H7 (cell line): ENCODE measurements at regions not wholly inside any gene's neighbourhood (a gene's known extent, or its start where the extent isn't known, plus 50 kb on each side); places are given as distances from the start of the nearest gene placed in this dataset.

Experiments
- DNase-seq: peaks from one replicate; pipeline ENCODE4 v3.0.0; 2012
- H3K27me3 ChIP-seq: 2 replicates; pipeline ENCODE4 v1.6.0; 2011; ENCODE audit warnings: mild to moderate bottlenecking, low read length; ENCODE audit not compliant: control insufficient read depth, insufficient read depth
- H3K36me3 ChIP-seq: replicated peaks from 2 replicates; pipeline ENCODE4 v1.5.1; 2011; ENCODE audit warnings: low read length; ENCODE audit not compliant: control insufficient read depth, insufficient read depth
- H3K4me3 ChIP-seq: 2 replicates; pipeline ENCODE4 v1.5.1; 2011; ENCODE audit warnings: low read depth, mild to moderate bottlenecking, control low read depth, low read length, moderate library complexity; ENCODE audit not compliant: insufficient read depth

- H3K27me3 ChIP-seq: no peaks in the 10 kb centered on the region
- no peaks in the 10 kb centered on the region for H3K36me3 ChIP-seq
- H3K4me3 ChIP-seq: no peak overlapping the region
- no peak for DNase-seq
These were observed 93.6 kb upstream of the DYNLRB2 start for GRCh38 chr16:80447241-80447640.

GRCh38 chr16:80442779-80443178 lies 98.0 kb upstream of the DYNLRB2 start:
- no peak overlapping the region for H3K4me3 ChIP-seq

GRCh38 chr16:80441935-80442334 lies 98.9 kb upstream of the DYNLRB2 start:
- no peaks in the 10 kb centered on the region for H3K36me3 ChIP-seq
- H3K27me3 ChIP-seq: no peaks in the 10 kb centered on the region
- DNase-seq: no peak
- H3K4me3 ChIP-seq: no peak overlapping the region

More at GRCh38 chr16:80442779-80443178, 98.0 kb upstream of the DYNLRB2 start:
- DNase-seq: no peak
- Histone ChIP-seq H3K27me3 (no peaks in the 10 kb centered on the region), H3K36me3 (no peaks in the 10 kb centered on the region)

GRCh38 chr16:80440667-80441066 lies 100.1 kb upstream of the DYNLRB2 start:
- no peak overlapping the region for H3K4me3 ChIP-seq
- no peaks in the 10 kb centered on the region for H3K27me3 ChIP-seq
- H3K36me3 ChIP-seq: no peaks in the 10 kb centered on the region
- no peak for DNase-seq

GRCh38 chr16:80437707-80438106 lies 103.1 kb upstream of the DYNLRB2 start:
- DNase-seq: peak; percentile 41
- Histone ChIP-seq H3K4me3 (no peak overlapping the region), H3K36me3 (no peaks in the 10 kb centered on the region), H3K27me3 (no peaks in the 10 kb centered on the region)

- Histone ChIP-seq H3K4me3 (no peak overlapping the region), H3K27me3 (no peaks in the 10 kb centered on the region)
These were observed 104.3 kb upstream of the DYNLRB2 start for GRCh38 chr16:80436510-80436909.

GRCh38 chr16:80433623-80434022 lies 107.2 kb upstream of the DYNLRB2 start:
- Histone ChIP-seq H3K4me3 (no peak overlapping the region), H3K27me3 (no peaks in the 10 kb centered on the region), H3K36me3 (no peaks in the 10 kb centered on the region)
- no peak for DNase-seq

More at GRCh38 chr16:80436510-80436909, 104.3 kb upstream of the DYNLRB2 start:
- DNase-seq: no peak
- H3K36me3 ChIP-seq: no peaks in the 10 kb centered on the region

- Histone ChIP-seq H3K27me3 (no peaks in the 10 kb centered on the region), H3K36me3 (no peaks in the 10 kb centered on the region), H3K4me3 (no peak overlapping the region)
- no peak for DNase-seq
These were observed 113.0 kb upstream of the DYNLRB2 start for GRCh38 chr16:80427795-80428194.

GRCh38 chr16:80418517-80419355 lies 122.1 kb upstream of the DYNLRB2 start:
- no peaks in the 10 kb centered on the region for H3K36me3 ChIP-seq

GRCh38 chr16:80417706-80418271 lies 123.0 kb upstream of the DYNLRB2 start:
- Histone ChIP-seq H3K36me3 (no peaks in the 10 kb centered on the region), H3K4me3 (no peak overlapping the region)
- no peak for DNase-seq

More at GRCh38 chr16:80418517-80419355, 122.1 kb upstream of the DYNLRB2 start:
- DNase-seq: no peak
- H3K4me3 ChIP-seq: no peak overlapping the region
- H3K27me3 ChIP-seq: no peaks in the 10 kb centered on the region

GRCh38 chr16:80408014-80408413 lies 132.8 kb upstream of the DYNLRB2 start:
- Histone ChIP-seq H3K4me3 (no peak overlapping the region), H3K36me3 (no peaks in the 10 kb centered on the region), H3K27me3 (no peaks in the 10 kb centered on the region)
- no peak for DNase-seq

More at GRCh38 chr16:80417706-80418271, 123.0 kb upstream of the DYNLRB2 start:
- H3K27me3 ChIP-seq: no peaks in the 10 kb centered on the region

- Histone ChIP-seq H3K27me3 (no peaks in the 10 kb centered on the region), H3K4me3 (no peak overlapping the region)
These were observed 133.4 kb upstream of the DYNLRB2 start for GRCh38 chr16:80407265-80407987.

GRCh38 chr16:80404847-80405246 lies 135.9 kb upstream of the DYNLRB2 start:
- H3K36me3 ChIP-seq: no peaks in the 10 kb centered on the region
- no peaks in the 10 kb centered on the region for H3K27me3 ChIP-seq
- H3K4me3 ChIP-seq: no peak overlapping the region
- no peak for DNase-seq

More at GRCh38 chr16:80407265-80407987, 133.4 kb upstream of the DYNLRB2 start:
- no peak for DNase-seq
- no peaks in the 10 kb centered on the region for H3K36me3 ChIP-seq

GRCh38 chr16:80403894-80404293 lies 136.9 kb upstream of the DYNLRB2 start:
- Histone ChIP-seq H3K36me3 (no peaks in the 10 kb centered on the region), H3K4me3 (no peak overlapping the region), H3K27me3 (no peaks in the 10 kb centered on the region)
- no peak for DNase-seq
